GM18861 (cell line): ENCODE measurements at regions not wholly inside any gene's neighbourhood (a gene's known extent, or its start where the extent isn't known, plus 50 kb on each side); places are given as distances from the start of the nearest gene placed in this dataset.

Experiments used
- ATAC-seq: cut with Tn5 transposase; IDR thresholded peaks from one replicate; pipeline ENCODE4 v1.9.1; 2021; ENCODE audit not compliant: unreplicated experiment

DNA sequence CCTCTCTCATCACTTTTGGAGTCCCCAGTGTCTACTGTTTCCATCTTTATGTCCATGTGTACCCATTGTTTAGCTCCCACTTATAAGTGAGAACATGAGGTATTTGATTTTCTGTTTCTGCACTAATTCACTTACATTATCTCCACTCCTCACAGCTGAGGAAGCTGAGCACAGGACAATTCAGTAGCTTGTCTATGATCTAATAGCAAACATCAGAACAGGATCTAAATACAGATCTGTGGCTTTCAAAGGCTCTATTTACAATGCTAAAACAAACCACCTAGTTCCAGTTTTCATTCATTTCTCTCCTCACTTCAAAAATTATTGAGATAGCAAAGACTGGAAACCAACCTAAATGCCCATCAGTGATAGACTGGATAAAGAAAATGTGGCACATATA is 52.0 kb upstream of the DDX18 start:
- ATAC-seq: no peak

GRCh38 chr2:117763804-117764203 is 50.7 kb upstream of the DDX18 start:
- ATAC-seq: no peak
